HG03039 (cell line): ENCODE measurements at regions not wholly inside any gene's neighbourhood (a gene's known extent, or its start where the extent isn't known, plus 50 kb on each side); places are given as distances from the start of the nearest gene placed in this dataset.
"Not testable (repeated sequence)": the region's sequence is repeated elsewhere in the genome, so short reads cannot be mapped to it uniquely, and the experiment has no call there.

Experiments used
- ATAC-seq: cut with Tn5 transposase; IDR thresholded peaks from one replicate; pipeline ENCODE4 v1.9.1; 2021; ENCODE audit warnings: mild to moderate bottlenecking, moderate library complexity; ENCODE audit not compliant: unreplicated experiment

- ATAC-seq, result no peak
Observed at GRCh38 chr5:105899726-105900125, 1771.0 kb downstream of the EFNA5 start.

- ATAC-seq, result no peak
Observed at GRCh38 chr5:105898183-105898582, 1772.6 kb downstream of the EFNA5 start.

- ATAC-seq, result no peak
Observed at GRCh38 chr5:105885266-105885665, 1785.5 kb downstream of the EFNA5 start.

GRCh38 chr5:105882956-105883481 is 1787.7 kb downstream of the EFNA5 start:
- no peak for ATAC-seq

- ATAC-seq, result no peak
Observed at GRCh38 chr5:105878402-105878801, 1792.3 kb downstream of the EFNA5 start.

GRCh38 chr5:105877592-105877991 is 1793.1 kb downstream of the EFNA5 start:
- ATAC-seq, result no peak

GRCh38 chr5:105874316-105874715 is 1796.4 kb downstream of the EFNA5 start:
- ATAC-seq, result no peak

- ATAC-seq, result no peak
Observed at GRCh38 chr5:105872569-105873270, 1798.0 kb downstream of the EFNA5 start.

- ATAC-seq, result no peak
Observed at GRCh38 chr5:105868038-105868780, 1802.5 kb downstream of the EFNA5 start.

GRCh38 chr5:105865834-105866233 is 1804.9 kb downstream of the EFNA5 start:
- ATAC-seq, result no peak

GRCh38 chr5:105859350-105859749 is 1811.4 kb downstream of the EFNA5 start:
- ATAC-seq, result not testable (repeated sequence)

- ATAC-seq, result no peak
Observed at GRCh38 chr5:105849701-105850100, 1821.0 kb downstream of the EFNA5 start.

GRCh38 chr5:105840800-105841199 is 1829.9 kb downstream of the EFNA5 start:
- no peak for ATAC-seq

GRCh38 chr5:105836887-105837286 is 1833.8 kb downstream of the EFNA5 start:
- ATAC-seq, result no peak

- ATAC-seq, result no peak
Observed at GRCh38 chr5:105836268-105836667, 1834.5 kb downstream of the EFNA5 start.

- no peak for ATAC-seq
Observed at GRCh38 chr5:105828821-105829220, 1841.9 kb downstream of the EFNA5 start.

GRCh38 chr5:105821800-105822199 is 1848.9 kb downstream of the EFNA5 start:
- no peak for ATAC-seq

GRCh38 chr5:105817914-105818313 is 1852.8 kb downstream of the EFNA5 start:
- ATAC-seq, result no peak

GRCh38 chr5:105817416-105817815 is 1853.3 kb downstream of the EFNA5 start:
- ATAC-seq, result no peak

- no peak for ATAC-seq
Observed at GRCh38 chr5:105816961-105817360, 1853.8 kb downstream of the EFNA5 start.

GRCh38 chr5:105812304-105812703 is 1858.4 kb downstream of the EFNA5 start:
- no peak for ATAC-seq

GRCh38 chr5:105807951-105808350 is 1862.8 kb downstream of the EFNA5 start:
- ATAC-seq, result no peak
